Osteoblast (primary cell): ENCODE measurements at regions not wholly inside any gene's neighbourhood (a gene's known extent, or its start where the extent isn't known, plus 50 kb on each side); places are given as distances from the start of the nearest gene placed in this dataset.

Source experiments
- DNase-seq: peaks from one replicate; pipeline ENCODE4 v3.0.0; 2011; ENCODE audit warnings: low spot score, mixed read lengths; ENCODE audit not compliant: insufficient read length; ENCODE audit errors: missing footprints
- H2AFZ ChIP-seq: 2 replicates; pipeline ENCODE4 v1.6.0; 2011; ENCODE audit warnings: mild to moderate bottlenecking, low read length
- H3K27ac ChIP-seq: 2 replicates; pipeline ENCODE4 v1.5.1; 2011; ENCODE audit warnings: mild to moderate bottlenecking, low read depth, low read length, moderate library complexity
- H3K27me3 ChIP-seq: 2 replicates; pipeline ENCODE4 v1.6.0; 2012; ENCODE audit warnings: mild to moderate bottlenecking, control low read depth, inconsistent platforms, low read length, moderate library complexity; ENCODE audit not compliant: insufficient read depth
- H3K36me3 ChIP-seq: 2 replicates; pipeline ENCODE4 v1.5.1; 2011; ENCODE audit warnings: mild to moderate bottlenecking, low read length, control low read depth, moderate library complexity; ENCODE audit not compliant: insufficient read depth
- H3K4me1 ChIP-seq: 2 replicates; pipeline ENCODE4 v1.5.1; 2011; ENCODE audit warnings: mild to moderate bottlenecking, low read length, control low read depth, moderate library complexity; ENCODE audit not compliant: insufficient read depth
- H3K4me2 ChIP-seq: 2 replicates; pipeline ENCODE4 v1.6.0; 2011; ENCODE audit warnings: mild to moderate bottlenecking, low read length; ENCODE audit not compliant: insufficient read depth
- H3K4me3 ChIP-seq: fragments of 200-600 bp; sonication (generic); 3 replicates; pipeline ENCODE4 v1.5.1; 2012; ENCODE audit warnings: mild to moderate bottlenecking, low read length, inconsistent platforms; ENCODE audit not compliant: insufficient read depth
- H3K79me2 ChIP-seq: 2 replicates; pipeline ENCODE4 v1.6.0; 2012; ENCODE audit warnings: mild to moderate bottlenecking, low read length, control low read depth, inconsistent platforms; ENCODE audit not compliant: insufficient read depth
- H3K9me3 ChIP-seq: 2 replicates; pipeline ENCODE4 v1.5.1; 2011; ENCODE audit warnings: low read depth, low read length, control low read depth
- H4K20me1 ChIP-seq: 2 replicates; pipeline ENCODE4 v1.6.0; 2012; ENCODE audit warnings: mild to moderate bottlenecking, low read length, control low read depth; ENCODE audit not compliant: insufficient read depth
- CTCF ChIP-seq: IDR thresholded peaks from 2 replicates; pipeline ENCODE4 v1.5.1; 2011; ENCODE audit warnings: mild to moderate bottlenecking, low read depth, low read length, moderate library complexity; ENCODE audit errors: extremely low read depth

DNA sequence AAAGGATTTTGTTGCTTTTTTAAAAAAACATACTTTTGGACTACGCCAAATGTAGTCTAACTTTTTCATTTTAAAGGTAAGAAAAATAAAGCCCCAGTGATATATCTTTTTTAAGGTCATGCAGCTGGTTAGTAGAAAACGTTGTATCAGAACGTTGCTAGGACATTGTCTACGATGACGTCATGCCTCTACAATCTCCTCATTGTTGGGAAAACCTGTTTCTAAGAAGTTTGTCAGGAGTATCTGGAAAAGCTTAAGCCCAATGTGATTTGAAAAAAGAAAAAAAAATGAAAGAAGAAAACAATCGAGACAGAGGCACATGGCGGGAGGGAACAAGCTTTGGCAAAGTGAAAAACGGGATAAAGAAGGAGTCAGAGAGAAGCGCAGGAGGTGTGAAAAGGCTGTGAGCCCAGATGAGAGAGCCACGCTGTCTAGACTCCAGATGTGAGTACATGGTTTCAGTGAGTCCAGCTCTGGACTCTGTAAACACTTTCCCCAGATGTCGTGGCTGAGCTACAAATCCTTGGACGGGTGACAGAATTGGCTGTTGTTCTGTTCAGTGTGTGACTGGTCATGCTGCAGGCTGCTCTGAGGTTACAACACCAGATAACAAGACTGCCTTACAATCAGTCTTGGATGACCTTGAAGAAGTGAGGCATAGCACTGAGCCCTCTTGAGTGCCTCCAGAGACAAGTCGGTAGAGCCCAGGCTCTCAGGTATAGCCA, 656.7 kb upstream of the ID4 start:
- no peaks in the 10 kb centered on the region for H4K20me1 ChIP-seq
- H3K79me2 ChIP-seq: no peaks in the 10 kb centered on the region
- H3K27ac ChIP-seq: no peak overlapping the region
- DNase-seq: no peak
- H3K27me3 ChIP-seq: no peaks in the 10 kb centered on the region
- TF ChIP-seq CTCF: no peak
- no peak overlapping the region for H3K4me3 ChIP-seq
- H3K36me3 ChIP-seq: no peaks in the 10 kb centered on the region
- no peaks in the 10 kb centered on the region for H3K9me3 ChIP-seq
- H3K4me2 ChIP-seq: no peak overlapping the region
- H2AFZ ChIP-seq: no peak overlapping the region
- H3K4me1 ChIP-seq: no peaks in the 10 kb centered on the region

- Histone ChIP-seq H3K36me3 (no peaks in the 10 kb centered on the region), H3K79me2 (no peaks in the 10 kb centered on the region), H3K4me2 (no peak overlapping the region), H2AFZ (no peak overlapping the region), H3K27me3 (no peaks in the 10 kb centered on the region), H4K20me1 (no peaks in the 10 kb centered on the region), H3K27ac (no peak overlapping the region), H3K4me1 (no peaks in the 10 kb centered on the region), H3K4me3 (no peak overlapping the region), H3K9me3 (no peaks in the 10 kb centered on the region)
- no peak for TF ChIP-seq CTCF
- no peak for DNase-seq
Observed at GRCh38 chr6:19181211-19181610, 656.0 kb upstream of the ID4 start.

DNA sequence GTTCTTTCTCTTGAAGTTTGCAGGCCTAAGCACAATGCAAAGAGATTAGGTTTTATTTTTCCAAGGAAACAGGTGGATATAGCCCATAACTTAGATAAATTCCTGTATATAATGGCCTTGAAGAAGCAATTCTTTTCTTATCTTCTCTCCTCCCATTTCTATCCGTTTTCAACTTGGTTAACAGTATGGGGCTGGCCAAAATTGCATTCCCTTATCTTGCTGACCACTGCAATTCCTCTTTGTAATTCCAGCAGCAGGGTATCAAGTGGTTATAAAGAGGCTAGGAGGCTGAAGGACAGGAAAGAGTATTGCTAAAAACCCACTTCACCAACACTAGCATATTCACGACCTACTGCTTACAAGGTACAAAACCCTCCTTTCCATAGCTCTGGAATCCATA, 643.5 kb upstream of the ID4 start:
- Histone ChIP-seq H3K27ac (no peak overlapping the region), H3K4me3 (no peak overlapping the region), H4K20me1 (no peaks in the 10 kb centered on the region), H3K9me3 (no peaks in the 10 kb centered on the region), H3K36me3 (no peaks in the 10 kb centered on the region), H3K4me2 (no peak overlapping the region), H3K79me2 (no peaks in the 10 kb centered on the region), H3K4me1 (no peaks in the 10 kb centered on the region), H2AFZ (no peak overlapping the region), H3K27me3 (no peaks in the 10 kb centered on the region)
- no peak for TF ChIP-seq CTCF
- DNase-seq: no peak

DNA sequence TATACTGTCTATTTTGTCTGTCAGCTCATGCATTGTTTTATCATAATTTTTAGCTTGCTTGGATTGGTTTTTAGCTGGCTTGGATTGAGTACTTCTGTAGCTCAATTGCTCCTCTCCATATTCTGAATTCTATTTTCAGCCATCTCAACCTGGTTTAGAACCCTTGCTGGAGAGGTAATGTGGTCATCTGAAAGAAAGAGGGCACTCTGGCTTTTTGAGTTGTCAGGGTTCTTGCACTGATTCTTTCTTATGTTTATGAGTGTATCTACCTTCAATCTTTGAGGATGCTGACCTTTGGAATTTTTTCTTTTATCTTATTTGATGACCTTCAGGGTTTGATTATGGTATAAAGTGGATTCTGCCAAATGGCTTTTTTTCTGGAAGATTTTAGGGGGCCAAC, 632.7 kb upstream of the ID4 start:
- H3K36me3 ChIP-seq: no peaks in the 10 kb centered on the region
- no peaks in the 10 kb centered on the region for H3K4me1 ChIP-seq
- no peak overlapping the region for H3K4me2 ChIP-seq
- H3K27me3 ChIP-seq: no peaks in the 10 kb centered on the region
- no peak overlapping the region for H3K4me3 ChIP-seq
- H3K9me3 ChIP-seq: no peaks in the 10 kb centered on the region
- TF ChIP-seq CTCF: no peak
- DNase-seq: no peak
- H3K27ac ChIP-seq: no peak overlapping the region
- no peaks in the 10 kb centered on the region for H4K20me1 ChIP-seq
- no peak overlapping the region for H2AFZ ChIP-seq
- no peaks in the 10 kb centered on the region for H3K79me2 ChIP-seq
